Loucy (cell line): ENCODE measurements at regions not wholly inside any gene's neighbourhood (a gene's known extent, or its start where the extent isn't known, plus 50 kb on each side); places are given as distances from the start of the nearest gene placed in this dataset.

Experiments
- EZH2phosphoT487 ChIP-seq: fragments of 200-600 bp; IDR thresholded peaks from 2 replicates; pipeline ENCODE4 v1.6.1; 2018; ENCODE audit warnings: antibody characterized with exemption, mild to moderate bottlenecking, moderate library complexity, borderline replicate concordance
- TF ChIP-seq, protein P1 (sequence below): fragments of 200-600 bp; sonication (generic); conservative IDR thresholded peaks from 2 replicates; pipeline ENCODE4 v1.5.1; 2014; ENCODE audit warnings: mild to moderate bottlenecking, antibody characterized with exemption, low read length

DNA sequence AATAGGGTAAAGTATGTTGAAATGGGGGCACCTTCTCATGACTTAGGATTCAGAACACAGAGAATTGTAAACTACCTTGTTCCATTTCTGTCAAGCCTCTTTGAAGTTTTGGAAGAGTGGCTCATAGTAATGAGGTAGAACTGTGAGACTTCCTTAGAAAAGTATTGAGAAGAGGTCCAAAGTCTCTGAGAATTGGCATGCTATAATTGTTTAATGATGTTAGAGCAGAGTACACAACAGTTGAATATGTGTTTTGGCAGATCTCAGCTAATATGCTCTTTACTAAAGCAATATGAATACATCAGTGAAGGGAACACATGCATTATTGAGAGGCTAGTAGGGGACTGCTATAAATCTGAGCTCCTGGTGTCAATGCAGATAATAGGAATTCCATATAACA lies 579.4 kb upstream of the RIOK2 start:
- TF ChIP-seq, protein P1, sequence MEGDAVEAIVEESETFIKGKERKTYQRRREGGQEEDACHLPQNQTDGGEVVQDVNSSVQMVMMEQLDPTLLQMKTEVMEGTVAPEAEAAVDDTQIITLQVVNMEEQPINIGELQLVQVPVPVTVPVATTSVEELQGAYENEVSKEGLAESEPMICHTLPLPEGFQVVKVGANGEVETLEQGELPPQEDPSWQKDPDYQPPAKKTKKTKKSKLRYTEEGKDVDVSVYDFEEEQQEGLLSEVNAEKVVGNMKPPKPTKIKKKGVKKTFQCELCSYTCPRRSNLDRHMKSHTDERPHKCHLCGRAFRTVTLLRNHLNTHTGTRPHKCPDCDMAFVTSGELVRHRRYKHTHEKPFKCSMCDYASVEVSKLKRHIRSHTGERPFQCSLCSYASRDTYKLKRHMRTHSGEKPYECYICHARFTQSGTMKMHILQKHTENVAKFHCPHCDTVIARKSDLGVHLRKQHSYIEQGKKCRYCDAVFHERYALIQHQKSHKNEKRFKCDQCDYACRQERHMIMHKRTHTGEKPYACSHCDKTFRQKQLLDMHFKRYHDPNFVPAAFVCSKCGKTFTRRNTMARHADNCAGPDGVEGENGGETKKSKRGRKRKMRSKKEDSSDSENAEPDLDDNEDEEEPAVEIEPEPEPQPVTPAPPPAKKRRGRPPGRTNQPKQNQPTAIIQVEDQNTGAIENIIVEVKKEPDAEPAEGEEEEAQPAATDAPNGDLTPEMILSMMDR, result no peak
- TF ChIP-seq EZH2phosphoT487, result no peak
